GM21447 (cell line): ENCODE measurements at regions not wholly inside any gene's neighbourhood (a gene's known extent, or its start where the extent isn't known, plus 50 kb on each side); places are given as distances from the start of the nearest gene placed in this dataset.

Experiments used
- ATAC-seq: cut with Tn5 transposase; IDR thresholded peaks from one replicate; pipeline ENCODE4 v1.9.1; 2021; ENCODE audit not compliant: unreplicated experiment

- no peak for ATAC-seq
These were observed 107.0 kb upstream of the PRICKLE1 start for GRCh38 chr12:42696406-42697149.

GRCh38 chr12:42695490-42695995 lies 106.0 kb upstream of the PRICKLE1 start:
- ATAC-seq, result no peak

- ATAC-seq, result no peak
These were observed 103.2 kb upstream of the PRICKLE1 start for GRCh38 chr12:42692749-42693148.

- no peak for ATAC-seq
These were observed 102.5 kb upstream of the PRICKLE1 start for GRCh38 chr12:42691991-42692557.

GRCh38 chr12:42690264-42690663 lies 100.7 kb upstream of the PRICKLE1 start:
- no peak for ATAC-seq

- no peak for ATAC-seq
These were observed 100.2 kb upstream of the PRICKLE1 start for GRCh38 chr12:42689699-42690098.

GRCh38 chr12:42686514-42687172 lies 97.1 kb upstream of the PRICKLE1 start:
- no peak for ATAC-seq

- no peak for ATAC-seq
These were observed 95.2 kb upstream of the PRICKLE1 start for GRCh38 chr12:42684802-42685071.

GRCh38 chr12:42683933-42684801 lies 94.6 kb upstream of the PRICKLE1 start:
- no peak for ATAC-seq

GRCh38 chr12:42683266-42683665 lies 93.7 kb upstream of the PRICKLE1 start:
- no peak for ATAC-seq

- ATAC-seq, result no peak
These were observed 89.9 kb upstream of the PRICKLE1 start for GRCh38 chr12:42679466-42679865.

- ATAC-seq, result no peak
These were observed 87.9 kb upstream of the PRICKLE1 start for GRCh38 chr12:42677461-42677860.

- ATAC-seq, result no peak
These were observed 84.0 kb upstream of the PRICKLE1 start for GRCh38 chr12:42673535-42673934.

GRCh38 chr12:42670719-42671118 lies 81.2 kb upstream of the PRICKLE1 start:
- ATAC-seq, result no peak

- ATAC-seq, result no peak
These were observed 80.0 kb upstream of the PRICKLE1 start for GRCh38 chr12:42669553-42669952.

- ATAC-seq, result no peak
These were observed 77.2 kb upstream of the PRICKLE1 start for GRCh38 chr12:42666671-42667243.

GRCh38 chr12:42663621-42664020 lies 74.1 kb upstream of the PRICKLE1 start:
- ATAC-seq, result no peak

- no peak for ATAC-seq
These were observed 71.7 kb upstream of the PRICKLE1 start for GRCh38 chr12:42660968-42661937.

GRCh38 chr12:42660117-42660516 lies 70.6 kb upstream of the PRICKLE1 start:
- no peak for ATAC-seq

- ATAC-seq, result no peak
These were observed 62.5 kb upstream of the PRICKLE1 start for GRCh38 chr12:42652048-42652447.
